Adrenal gland (tissue), 9 donors: ENCODE measurements at regions not wholly inside any gene's neighbourhood (a gene's known extent, or its start where the extent isn't known, plus 50 kb on each side); places are given as distances from the start of the nearest gene placed in this dataset.

Experiments used
- DNase-seq, 7 donors: peaks; one replicate each; pipeline ENCODE4 v3.0.0-alpha.2; 2019 to 2020
- H3K27ac ChIP-seq, 5 donors: fragments of 200-600 bp; sonication (generic) in 4 of 5; 1 replicate in 3 of 5; 2 replicates in 2 of 5; pipeline versions ENCODE4 v1.5.1 to v1.8.0; 2016 to 2020; ENCODE audit warnings: mild to moderate bottlenecking in 1 of 5
- H3K27me3 ChIP-seq: fragments of 200-600 bp; 2 replicates; pipeline ENCODE4 v1.8.0; 2021
- H3K36me3 ChIP-seq, 2 donors: fragments of 200-600 bp; replicated peaks in 1 of 2; 1 replicate in 1 of 2; 2 replicates in 1 of 2; pipeline versions ENCODE4 v1.5.1 to v1.8.0; 2018 to 2022
- H3K4me1 ChIP-seq, 2 donors: fragments of 200-600 bp; replicated peaks in 1 of 2; 1 replicate in 1 of 2; 2 replicates in 1 of 2; pipeline versions ENCODE4 v1.5.1 to v1.8.0; 2018 to 2021
- H3K4me3 ChIP-seq, 4 donors: fragments of 200-600 bp; sonication (generic) in 3 of 4; one replicate each; pipeline ENCODE4 v1.5.1; 2016 to 2018
- H3K9me3 ChIP-seq, 3 donors: fragments of 200-600 bp; sonication (generic) in 1 of 3; replicated peaks in 1 of 3; 1 replicate in 2 of 3; 2 replicates in 1 of 3; pipeline versions ENCODE4 v1.5.1 to v1.8.0; 2016 to 2021
- POLR2A ChIP-seq, 2 donors: fragments of 450-650 bp; IDR thresholded peaks; one replicate each; pipeline ENCODE4 v1.6.1; 2017; ENCODE audit warnings: antibody characterized with exemption in 2 of 2, mild to moderate bottlenecking in 2 of 2, moderate library complexity in 1 of 2
- WGBS, 4 donors: extraction: QIAGEN DNeasy Blood & Tissue Kit in 2 of 4; methylation state at CpG; one replicate each; pipeline versions ENCODE4 v1.1.5 to v1.1.7; 2013 to 2017; 5-methylcytosine and 5-hydroxymethylcytosine counted together
- intact Hi-C, 2 donors: fragments of 100-400 bp; cut with DNase I; formaldehyde crosslinking; loops; one replicate each; pipeline versions ENCODE4 v1.14.1 to v1.15.0; 2022 to 2023
- TF ChIP-seq, protein P1 (sequence below), 6 experiments: fragments of 450-650 bp in 4 of 6; fragments of 200-600 bp in 2 of 6; sonication (generic) in 1 of 6; IDR thresholded peaks; 1 replicate in 5 of 6; 2 replicates in 1 of 6; pipeline versions ENCODE4 v1.5.1 to v1.8.0; 2016 to 2021; ENCODE audit warnings: antibody characterized with exemption in 6 of 6, mild to moderate bottlenecking in 2 of 6, moderate library complexity in 1 of 6
- donor health status: healthy with polysubstance abuse.
- donor health status: Bipolar disorder and iron deficiency.
- donor health status: DM: yes; HTN: yes; CAD: no.
- donor health status: DM: no; HTN: no; CAD: no.
- donor health status: DM: no; HTN: no; CAD: no.

DNA sequence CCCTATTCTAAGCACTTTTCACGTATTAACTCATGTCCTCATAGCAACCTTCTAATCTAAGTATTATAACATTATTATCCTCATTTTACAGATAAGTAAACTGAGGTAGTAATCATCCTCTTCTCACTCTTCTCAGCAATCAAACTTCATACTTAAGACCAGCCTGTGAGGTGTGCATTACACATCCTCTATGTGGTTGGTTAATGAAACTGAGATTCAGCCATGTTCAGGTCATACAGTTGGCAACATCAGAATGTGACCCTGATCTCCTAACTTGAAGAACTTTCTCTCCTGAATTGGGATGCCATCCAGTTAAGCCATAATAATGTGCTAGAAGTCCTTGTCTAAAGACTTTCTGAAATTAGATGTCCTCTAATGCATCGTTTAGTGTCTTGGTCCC is 275.1 kb upstream of the ANKRD55 start:
- TF ChIP-seq, protein P1, sequence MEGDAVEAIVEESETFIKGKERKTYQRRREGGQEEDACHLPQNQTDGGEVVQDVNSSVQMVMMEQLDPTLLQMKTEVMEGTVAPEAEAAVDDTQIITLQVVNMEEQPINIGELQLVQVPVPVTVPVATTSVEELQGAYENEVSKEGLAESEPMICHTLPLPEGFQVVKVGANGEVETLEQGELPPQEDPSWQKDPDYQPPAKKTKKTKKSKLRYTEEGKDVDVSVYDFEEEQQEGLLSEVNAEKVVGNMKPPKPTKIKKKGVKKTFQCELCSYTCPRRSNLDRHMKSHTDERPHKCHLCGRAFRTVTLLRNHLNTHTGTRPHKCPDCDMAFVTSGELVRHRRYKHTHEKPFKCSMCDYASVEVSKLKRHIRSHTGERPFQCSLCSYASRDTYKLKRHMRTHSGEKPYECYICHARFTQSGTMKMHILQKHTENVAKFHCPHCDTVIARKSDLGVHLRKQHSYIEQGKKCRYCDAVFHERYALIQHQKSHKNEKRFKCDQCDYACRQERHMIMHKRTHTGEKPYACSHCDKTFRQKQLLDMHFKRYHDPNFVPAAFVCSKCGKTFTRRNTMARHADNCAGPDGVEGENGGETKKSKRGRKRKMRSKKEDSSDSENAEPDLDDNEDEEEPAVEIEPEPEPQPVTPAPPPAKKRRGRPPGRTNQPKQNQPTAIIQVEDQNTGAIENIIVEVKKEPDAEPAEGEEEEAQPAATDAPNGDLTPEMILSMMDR (IDR thresholded peaks at IDR 0.05), result no peak
- TF ChIP-seq POLR2A (IDR thresholded peaks at IDR 0.05), result no peak
- Histone ChIP-seq H3K27me3 (no peaks in the 10 kb centered on the region), H3K4me3 (no peak overlapping the region), H3K36me3 (no peaks in the 10 kb centered on the region), H3K9me3 (no peaks in the 10 kb centered on the region), H3K4me1 (peaks cover 0 to 9% of the 10 kb centered on the region in 2 donors), H3K27ac (no peak overlapping the region)
- no peak for DNase-seq
- intact Hi-C loops, result no loop called here
- WGBS, 4 donors, result 74 to 85% (median 80%) methylated on average over 2 of the region's 2 CpGs

GRCh38 chr5:56507351-56507930 is 274.3 kb upstream of the ANKRD55 start:
- TF ChIP-seq POLR2A (IDR thresholded peaks at IDR 0.05), result no peak
- TF ChIP-seq, protein P1 (IDR thresholded peaks at IDR 0.05), result no peak
- H3K4me3 ChIP-seq, result no peak overlapping the region
- intact Hi-C loops, result no loop called here
- H3K27ac ChIP-seq, result no peak overlapping the region
- H3K9me3 ChIP-seq, result no peaks in the 10 kb centered on the region
- H3K27me3 ChIP-seq, result no peaks in the 10 kb centered on the region
- WGBS, 4 donors, result 95 to 98% (median 96%) methylated on average over 2 of the region's 2 CpGs
- no peak for DNase-seq
- no peaks in the 10 kb centered on the region for H3K36me3 ChIP-seq
- peaks cover 0 to 3% of the 10 kb centered on the region in 2 donors for H3K4me1 ChIP-seq

- WGBS, 4 donors, result 63 to 73% (median 65%) methylated on average over 4 of the region's 4 CpGs
- TF ChIP-seq, protein P1 (IDR thresholded peaks at IDR 0.05), result no peak
- TF ChIP-seq POLR2A (IDR thresholded peaks at IDR 0.05), result no peak
- no peaks in the 10 kb centered on the region for H3K9me3 ChIP-seq
- no peak overlapping the region for H3K4me3 ChIP-seq
- H3K27me3 ChIP-seq, result no peaks in the 10 kb centered on the region
- DNase-seq, result no peak
- no peaks in the 10 kb centered on the region for H3K36me3 ChIP-seq
- no peak overlapping the region for H3K27ac ChIP-seq
- intact Hi-C loops, result no loop called here
- H3K4me1 ChIP-seq, result no peaks in the 10 kb centered on the region
These were observed 273.3 kb upstream of the ANKRD55 start for GRCh38 chr5:56506211-56506965.

GRCh38 chr5:56503929-56504328 is 270.8 kb upstream of the ANKRD55 start:
- DNase-seq, result no peak
- intact Hi-C loops, result no loop called here
- 91 to 97% (median 94%) methylated on average over 3 of the region's 3 CpGs for WGBS, 4 donors
- H3K27ac ChIP-seq, result no peak overlapping the region
- H3K4me1 ChIP-seq, result no peaks in the 10 kb centered on the region
- H3K9me3 ChIP-seq, result no peaks in the 10 kb centered on the region
- no peaks in the 10 kb centered on the region for H3K27me3 ChIP-seq
- no peaks in the 10 kb centered on the region for H3K36me3 ChIP-seq
- no peak for TF ChIP-seq POLR2A (IDR thresholded peaks at IDR 0.05)
- TF ChIP-seq, protein P1 (IDR thresholded peaks at IDR 0.05), result no peak
- no peak overlapping the region for H3K4me3 ChIP-seq
